Jurkat, Clone E6-1 (cell line): ENCODE measurements at regions not wholly inside any gene's neighbourhood (a gene's known extent, or its start where the extent isn't known, plus 50 kb on each side); places are given as distances from the start of the nearest gene placed in this dataset.

Source experiments
- DNase-seq: peaks from one replicate; pipeline ENCODE4 v3.0.0-alpha.2; 2011; ENCODE audit warnings: low read depth, low spot score
- H3K4me3 ChIP-seq: 2 replicates; pipeline ENCODE4 v1.5.1; 2011; ENCODE audit warnings: mild to moderate bottlenecking, low read length, control low read depth, moderate library complexity

GRCh38 chr4:107270614-107271013 lies 234.5 kb upstream of the DKK2 start:
- no peak for DNase-seq
- no peak overlapping the region for H3K4me3 ChIP-seq

GRCh38 chr4:107269175-107269574 lies 233.1 kb upstream of the DKK2 start:
- H3K4me3 ChIP-seq, result no peak overlapping the region
- DNase-seq, result no peak

GRCh38 chr4:107265859-107266258 lies 229.7 kb upstream of the DKK2 start:
- no peak overlapping the region for H3K4me3 ChIP-seq
- peak; percentile 32 for DNase-seq

GRCh38 chr4:107261241-107261874 lies 225.2 kb upstream of the DKK2 start:
- H3K4me3 ChIP-seq, result no peak overlapping the region
- DNase-seq, result no peak

GRCh38 chr4:107258359-107258758 lies 222.2 kb upstream of the DKK2 start:
- H3K4me3 ChIP-seq, result no peak overlapping the region
- no peak for DNase-seq

- no peak for DNase-seq
Observed at GRCh38 chr4:107255596-107255995, 219.5 kb upstream of the DKK2 start.

GRCh38 chr4:107255114-107255513 lies 219.0 kb upstream of the DKK2 start:
- DNase-seq, result no peak
- H3K4me3 ChIP-seq, result no peak overlapping the region

More at GRCh38 chr4:107255596-107255995, 219.5 kb upstream of the DKK2 start:
- no peak overlapping the region for H3K4me3 ChIP-seq

- DNase-seq, result no peak
- H3K4me3 ChIP-seq, result no peak overlapping the region
Observed at GRCh38 chr4:107253579-107254068, 217.5 kb upstream of the DKK2 start.

GRCh38 chr4:107253090-107253489 lies 217.0 kb upstream of the DKK2 start:
- DNase-seq, result no peak
- H3K4me3 ChIP-seq, result no peak overlapping the region

- H3K4me3 ChIP-seq, result no peak overlapping the region
- no peak for DNase-seq
Observed at GRCh38 chr4:107252571-107252970, 216.5 kb upstream of the DKK2 start.

GRCh38 chr4:107248571-107248970 lies 212.5 kb upstream of the DKK2 start:
- DNase-seq, result no peak
- H3K4me3 ChIP-seq, result no peak overlapping the region

GRCh38 chr4:107247738-107248137 lies 211.6 kb upstream of the DKK2 start:
- H3K4me3 ChIP-seq, result no peak overlapping the region
- no peak for DNase-seq

- no peak for DNase-seq
Observed at GRCh38 chr4:107246761-107247160, 210.6 kb upstream of the DKK2 start.

GRCh38 chr4:107243141-107243781 lies 207.1 kb upstream of the DKK2 start:
- H3K4me3 ChIP-seq, result no peak overlapping the region
- DNase-seq, result no peak

More at GRCh38 chr4:107246761-107247160, 210.6 kb upstream of the DKK2 start:
- no peak overlapping the region for H3K4me3 ChIP-seq

- DNase-seq, result no peak
- H3K4me3 ChIP-seq, result no peak overlapping the region
Observed at GRCh38 chr4:107220976-107221375, 184.9 kb upstream of the DKK2 start.

- no peak overlapping the region for H3K4me3 ChIP-seq
Observed at GRCh38 chr4:107219681-107220080, 183.6 kb upstream of the DKK2 start.

GRCh38 chr4:107216379-107216778 lies 180.3 kb upstream of the DKK2 start:
- DNase-seq, result no peak
- H3K4me3 ChIP-seq, result no peak overlapping the region

More at GRCh38 chr4:107219681-107220080, 183.6 kb upstream of the DKK2 start:
- DNase-seq, result no peak

- no peak for DNase-seq
- H3K4me3 ChIP-seq, result no peak overlapping the region
Observed at GRCh38 chr4:107215222-107215621, 179.1 kb upstream of the DKK2 start.

- no peak overlapping the region for H3K4me3 ChIP-seq
- DNase-seq, result no peak
Observed at GRCh38 chr4:107213880-107214279, 177.8 kb upstream of the DKK2 start.

- DNase-seq, result no peak
Observed at GRCh38 chr4:107213410-107213809, 177.3 kb upstream of the DKK2 start.

GRCh38 chr4:107212565-107212964 lies 176.5 kb upstream of the DKK2 start:
- no peak overlapping the region for H3K4me3 ChIP-seq

More at GRCh38 chr4:107213410-107213809, 177.3 kb upstream of the DKK2 start:
- H3K4me3 ChIP-seq, result no peak overlapping the region

More at GRCh38 chr4:107212565-107212964, 176.5 kb upstream of the DKK2 start:
- DNase-seq, result no peak
